HepG2 (cell line): ENCODE measurements at regions not wholly inside any gene's neighbourhood (a gene's known extent, or its start where the extent isn't known, plus 50 kb on each side); places are given as distances from the start of the nearest gene placed in this dataset.

Source experiments
- AKAP8 ChIP-seq: sonication (generic); formaldehyde crosslinking; IDR thresholded peaks from 2 replicates; pipeline ENCODE4 v1.5.1; 2020; ENCODE audit warnings: mild to moderate bottlenecking, missing genetic modification reagents
- ATAD3A ChIP-seq: sonication (generic); formaldehyde crosslinking; IDR thresholded peaks from 2 replicates; pipeline ENCODE4 v1.4.0; 2020; ENCODE audit warnings: missing genetic modification reagents
- CENPX ChIP-seq: sonication (generic); formaldehyde crosslinking; IDR thresholded peaks from 2 replicates; pipeline ENCODE4 v1.9.0; 2021; ENCODE audit warnings: mild to moderate bottlenecking, missing genetic modification reagents, moderate library complexity
- ELK4 ChIP-seq: sonication (generic); formaldehyde crosslinking; IDR thresholded peaks from 2 replicates; pipeline ENCODE4 v1.9.0; 2021; ENCODE audit warnings: missing genetic modification reagents, borderline replicate concordance
- FOXC1 ChIP-seq: sonication (generic); formaldehyde crosslinking; IDR thresholded peaks from 2 replicates; pipeline ENCODE4 v1.8.0; 2022; ENCODE audit warnings: mild to moderate bottlenecking, missing genetic modification reagents, borderline replicate concordance
- HNRNPK ChIP-seq: fragments of 200-400 bp; formaldehyde crosslinking; IDR thresholded peaks from 2 replicates; pipeline ENCODE4 v1.6.1; 2018; ENCODE audit warnings: low read length, low read depth, moderate library complexity, mild to moderate bottlenecking; ENCODE audit not compliant: poor library complexity, severe bottlenecking
- IKZF4 ChIP-seq: sonication (generic); formaldehyde crosslinking; IDR thresholded peaks from 2 replicates; pipeline ENCODE4 v1.5.1; 2020; ENCODE audit warnings: borderline replicate concordance, mild to moderate bottlenecking, low read depth, missing genetic modification reagents; ENCODE audit errors: not compliant biosample characterization
- ISL2 ChIP-seq: sonication (generic); formaldehyde crosslinking; IDR thresholded peaks from 2 replicates; pipeline ENCODE4 v1.5.0; 2020; ENCODE audit warnings: missing genetic modification reagents
- KLF11 ChIP-seq: IDR thresholded peaks from 2 replicates; pipeline ENCODE4 v1.6.1; 2016; ENCODE audit warnings: missing compliant biosample characterization
- KLF12 ChIP-seq: sonication (generic); formaldehyde crosslinking; IDR thresholded peaks from 2 replicates; pipeline ENCODE4 v1.4.0; 2020; ENCODE audit warnings: missing genetic modification reagents, borderline replicate concordance
- LRRFIP1 ChIP-seq: sonication (generic); formaldehyde crosslinking; conservative IDR thresholded peaks from 2 replicates; pipeline ENCODE4 v1.4.0; 2020; ENCODE audit warnings: missing genetic modification reagents
- MAZ ChIP-seq, 2 experiments: sonication (generic) in 1 of 2; formaldehyde crosslinking in 1 of 2; IDR thresholded peaks; 2 replicates each; pipeline versions ENCODE4 v1.5.0 to v1.6.1; 2012 to 2020; ENCODE audit warnings: low read depth in 2 of 2, mild to moderate bottlenecking in 2 of 2, borderline replicate concordance in 1 of 2, improper control_type of control experiment in 1 of 2, low read length in 1 of 2, missing genetic modification reagents in 1 of 2, moderate library complexity in 1 of 2
- PREB ChIP-seq: sonication (generic); formaldehyde crosslinking; IDR thresholded peaks from 2 replicates; pipeline ENCODE4 v1.4.0; 2020; ENCODE audit warnings: missing genetic modification reagents
- RFX3 ChIP-seq: IDR thresholded peaks from 2 replicates; pipeline ENCODE4 v1.6.1; 2016; ENCODE audit warnings: missing biosample characterization, missing genetic modification reagents
- SRY ChIP-seq: sonication (generic); formaldehyde crosslinking; IDR thresholded peaks from 2 replicates; pipeline ENCODE4 v1.8.0; 2022; ENCODE audit warnings: mild to moderate bottlenecking, missing genetic modification reagents
- STAG1 ChIP-seq: sonication (generic); formaldehyde crosslinking; IDR thresholded peaks from 2 replicates; pipeline ENCODE4 v1.4.0; 2020; ENCODE audit warnings: missing genetic modification reagents
- ZBTB43 ChIP-seq: sonication (generic); formaldehyde crosslinking; conservative IDR thresholded peaks from 2 replicates; pipeline ENCODE4 v1.4.0; 2020; ENCODE audit warnings: missing genetic modification reagents
- ZMAT3 ChIP-seq: sonication (generic); formaldehyde crosslinking; conservative IDR thresholded peaks from 2 replicates; pipeline ENCODE4 v1.7.0; 2021; ENCODE audit warnings: missing genetic modification reagents
- ZNF615 ChIP-seq: sonication (generic); formaldehyde crosslinking; IDR thresholded peaks from 2 replicates; pipeline ENCODE4 v1.5.0; 2020; ENCODE audit warnings: mild to moderate bottlenecking, missing genetic modification reagents, borderline replicate concordance
- ZNF616 ChIP-seq: sonication (generic); formaldehyde crosslinking; IDR thresholded peaks from 2 replicates; pipeline ENCODE4 v1.5.0; 2020; ENCODE audit warnings: low read depth, mild to moderate bottlenecking, missing genetic modification reagents
- ZNF660 ChIP-seq: sonication (generic); formaldehyde crosslinking; IDR thresholded peaks from 2 replicates; pipeline ENCODE4 v1.5.1; 2020; ENCODE audit warnings: mild to moderate bottlenecking, low read depth, missing genetic modification reagents, borderline replicate concordance
- ZNF720 ChIP-seq: sonication (generic); formaldehyde crosslinking; IDR thresholded peaks from 2 replicates; pipeline ENCODE4 v1.4.0; 2020; ENCODE audit warnings: missing genetic modification reagents
- ZSCAN22 ChIP-seq: sonication (generic); formaldehyde crosslinking; IDR thresholded peaks from 2 replicates; pipeline ENCODE4 v1.4.0; 2020; ENCODE audit warnings: mild to moderate bottlenecking, missing genetic modification reagents
- ZZZ3 ChIP-seq: sonication (generic); formaldehyde crosslinking; IDR thresholded peaks from 2 replicates; pipeline ENCODE4 v1.4.0; 2020; ENCODE audit warnings: missing genetic modification reagents, mild to moderate bottlenecking, borderline replicate concordance

GRCh38 chr1:187491082-187491720, 662.5 kb downstream of the PLA2G4A start (continued):
- no peak for TF ChIP-seq ELK4 (CRISPR knock-in tag)
- TF ChIP-seq ATAD3A (CRISPR knock-in tag): no peak
- TF ChIP-seq FOXC1 (CRISPR knock-in tag): no peak
- TF ChIP-seq RFX3 (CRISPR knock-in tag): no peak
- TF ChIP-seq KLF11: no peak
- no peak for TF ChIP-seq ZBTB43 (CRISPR knock-in tag)
- no peak for TF ChIP-seq STAG1 (CRISPR knock-in tag)
- no peak for TF ChIP-seq CENPX (CRISPR knock-in tag)
- TF ChIP-seq ZSCAN22: no peak
- no peak for TF ChIP-seq HNRNPK
- no peak for TF ChIP-seq ZNF720 (CRISPR knock-in tag)
- TF ChIP-seq ZNF660: no peak
- no peak for TF ChIP-seq ZZZ3 (CRISPR knock-in tag)
- TF ChIP-seq ZNF615 (CRISPR knock-in tag): no peak
- no peak for TF ChIP-seq SRY (CRISPR knock-in tag)
- no peak for TF ChIP-seq KLF12 (CRISPR knock-in tag)
- TF ChIP-seq AKAP8 (CRISPR knock-in tag): no peak
- no peak for TF ChIP-seq MAZ (IDR thresholded peaks at IDR 0.05; ENCODE audit: borderline replicate concordance, low read depth, low read length)
- TF ChIP-seq MAZ (CRISPR knock-in tag; IDR thresholded peaks at IDR 0.05; ENCODE audit: low read depth): no peak
- TF ChIP-seq LRRFIP1 (CRISPR knock-in tag): no peak
- TF ChIP-seq IKZF4 (CRISPR knock-in tag): no peak
- no peak for TF ChIP-seq ISL2 (CRISPR knock-in tag)
- no peak for TF ChIP-seq PREB (CRISPR knock-in tag)
- TF ChIP-seq ZMAT3 (CRISPR knock-in tag): no peak
- TF ChIP-seq ZNF616 (CRISPR knock-in tag): no peak
